Suppressor macrophage treated with lipopolysaccharide for 4 hours (primary cell): ENCODE measurements at regions not wholly inside any gene's neighbourhood (a gene's known extent, or its start where the extent isn't known, plus 50 kb on each side); places are given as distances from the start of the nearest gene placed in this dataset.

Experiments
- DNase-seq: peaks from one replicate; pipeline ENCODE4 v3.0.0-alpha.2; 2020

- DNase-seq = no peak
Observed at GRCh38 chr1:5244631-5245285, 590.3 kb downstream of the AJAP1 start.

DNA sequence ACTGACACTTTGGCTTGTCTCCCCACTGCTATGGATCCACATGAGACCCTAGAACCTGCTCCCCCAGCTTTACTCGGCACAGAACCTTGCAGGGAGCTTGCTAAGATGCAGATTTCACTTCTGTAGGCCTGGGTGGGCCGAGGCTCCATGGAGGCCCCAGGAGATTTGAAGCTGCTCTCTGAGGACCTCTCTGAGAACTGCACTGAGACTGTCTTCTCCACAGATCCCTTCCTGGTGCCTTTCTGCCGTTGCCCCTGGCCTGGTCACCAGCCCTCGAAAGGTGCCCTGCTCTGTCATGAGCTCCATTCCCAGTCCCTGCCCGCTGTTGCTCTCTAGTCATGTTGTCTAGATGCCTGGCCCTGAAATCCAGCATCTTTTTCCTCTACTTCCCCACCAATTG, 588.4 kb downstream of the AJAP1 start:
- no peak for DNase-seq

DNA sequence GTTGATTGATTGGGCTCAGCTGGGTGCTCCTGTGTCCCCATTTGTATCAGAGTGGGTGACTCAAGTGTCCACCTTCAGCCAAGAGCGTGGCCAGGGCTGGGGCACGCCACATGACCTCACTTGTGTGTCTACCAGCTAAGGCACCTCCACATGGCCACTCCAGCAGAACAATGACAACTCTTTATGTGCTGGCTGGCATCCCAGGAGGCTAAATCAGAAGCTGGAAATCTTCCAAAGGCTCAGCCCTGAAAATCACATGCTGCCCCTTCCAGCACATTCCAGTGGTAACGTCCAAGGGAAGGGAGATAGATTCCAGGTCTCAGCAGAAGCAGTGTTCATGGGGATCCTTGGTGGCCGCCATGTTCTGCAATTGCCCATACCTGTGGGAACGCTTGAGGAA, 585.5 kb downstream of the AJAP1 start:
- DNase-seq = no peak

DNA sequence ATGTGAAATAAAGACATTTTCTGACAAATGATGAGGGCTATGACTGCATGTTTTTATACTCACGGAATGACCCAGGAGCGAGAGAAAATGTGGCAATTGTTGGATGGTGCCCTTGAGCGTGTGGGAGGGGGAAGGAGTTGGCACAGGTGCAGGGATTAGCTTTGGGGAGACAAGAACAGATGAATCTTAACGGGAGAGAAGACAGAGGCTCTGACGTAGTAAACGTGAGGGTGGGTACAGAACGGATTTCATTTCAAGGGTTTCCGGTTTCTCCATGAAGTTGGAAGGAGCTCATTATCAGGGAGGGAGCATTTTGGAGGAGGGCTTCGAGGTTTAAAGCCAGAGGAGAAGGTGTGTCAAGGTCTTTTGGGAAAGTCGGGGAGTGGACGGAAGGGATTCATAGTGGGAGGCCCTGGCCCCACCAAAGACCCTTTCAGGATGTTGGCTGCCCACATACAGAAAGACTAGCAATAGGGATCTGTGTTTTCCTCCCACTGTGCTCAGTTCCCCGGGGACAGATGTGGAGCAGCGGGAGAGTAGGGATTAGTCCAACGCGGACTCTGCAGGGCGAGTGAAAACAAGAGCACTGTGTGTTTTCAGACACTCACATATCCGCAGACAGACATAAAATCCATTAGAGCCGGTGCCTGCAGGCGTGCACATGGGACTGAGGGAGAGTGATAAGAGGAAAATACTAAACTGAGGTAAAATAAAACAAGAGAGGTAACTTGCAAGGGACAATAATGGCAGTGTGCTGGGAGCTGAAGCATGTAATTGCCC, 584.1 kb downstream of the AJAP1 start:
- DNase-seq = no peak

DNA sequence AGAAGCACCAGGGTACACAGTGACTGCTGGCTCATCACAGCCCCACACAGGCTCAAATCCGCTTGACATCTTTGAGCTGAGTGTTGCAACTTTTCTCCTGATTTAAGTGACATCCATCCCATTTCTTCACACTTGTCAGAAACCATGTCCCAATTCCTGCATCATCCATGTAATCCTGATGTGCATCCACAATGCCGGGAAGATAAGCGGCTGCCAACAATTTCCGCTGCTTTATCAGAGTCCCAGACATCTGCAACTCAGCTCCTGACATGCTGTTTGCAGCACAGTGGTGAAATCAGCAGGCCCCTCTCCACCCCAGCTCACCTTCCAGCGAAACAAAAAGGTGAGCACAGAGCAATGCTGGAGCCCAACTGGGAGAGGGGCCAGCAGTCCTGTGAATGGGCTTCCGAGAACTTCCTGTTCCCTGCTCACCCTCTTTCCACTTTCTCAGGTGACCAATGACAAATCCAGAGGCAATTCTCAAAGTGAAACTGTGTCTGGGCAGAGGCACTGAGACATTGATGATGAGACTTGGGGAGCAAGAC, 581.0 kb downstream of the AJAP1 start:
- no peak for DNase-seq

- no peak for DNase-seq
Observed at GRCh38 chr1:5232537-5232936, 578.1 kb downstream of the AJAP1 start.

- DNase-seq = no peak
Observed at GRCh38 chr1:5231541-5232315, 577.3 kb downstream of the AJAP1 start.

- DNase-seq = no peak
Observed at GRCh38 chr1:5227114-5227513, 572.7 kb downstream of the AJAP1 start.

DNA sequence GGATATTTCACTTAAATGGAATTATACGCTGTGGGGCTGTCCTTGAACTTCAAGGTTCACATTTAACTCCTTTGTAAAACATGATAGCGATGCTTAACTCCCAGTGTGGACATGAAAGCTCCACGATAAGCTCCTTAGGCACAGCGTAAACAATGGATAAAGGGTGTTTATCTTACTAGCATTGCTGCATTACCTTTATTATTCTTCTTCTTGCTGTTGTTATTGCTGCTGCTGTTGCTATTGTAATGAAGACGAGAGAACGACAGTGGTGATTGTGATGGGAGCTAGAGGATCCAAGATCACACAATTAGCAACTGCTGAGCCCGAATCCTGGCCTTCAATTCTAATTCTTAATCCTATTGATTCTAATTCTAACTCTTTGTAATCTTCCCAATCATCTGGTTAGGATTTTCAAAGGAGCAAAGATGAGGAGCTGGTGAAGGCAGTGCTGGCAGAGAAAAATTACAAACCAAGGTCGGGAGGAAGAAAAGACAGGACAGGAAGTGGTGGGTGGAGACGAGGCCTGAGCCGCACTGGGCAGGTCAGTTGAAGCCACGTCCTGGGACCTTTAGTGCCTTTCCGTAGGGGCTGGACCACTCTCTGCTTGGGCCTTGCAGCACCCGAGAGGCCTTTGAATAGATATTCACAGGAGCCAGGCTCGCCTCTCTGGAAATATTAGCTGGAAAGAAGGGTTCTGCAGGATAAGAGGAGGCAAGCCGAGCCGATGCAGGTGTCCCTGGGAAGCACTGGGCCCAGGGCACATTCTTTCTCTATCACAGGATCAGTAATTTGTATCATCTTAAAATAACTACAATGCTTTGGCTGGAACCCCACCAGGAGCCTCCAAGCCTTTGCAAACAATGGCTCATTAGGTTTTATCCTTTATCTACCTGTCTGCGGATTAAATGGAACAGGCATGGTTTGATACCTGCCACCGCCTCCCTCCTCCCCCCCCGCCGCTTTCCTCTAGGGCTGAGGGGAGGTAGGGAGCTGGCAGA, 571.6 kb downstream of the AJAP1 start:
- no peak for DNase-seq

DNA sequence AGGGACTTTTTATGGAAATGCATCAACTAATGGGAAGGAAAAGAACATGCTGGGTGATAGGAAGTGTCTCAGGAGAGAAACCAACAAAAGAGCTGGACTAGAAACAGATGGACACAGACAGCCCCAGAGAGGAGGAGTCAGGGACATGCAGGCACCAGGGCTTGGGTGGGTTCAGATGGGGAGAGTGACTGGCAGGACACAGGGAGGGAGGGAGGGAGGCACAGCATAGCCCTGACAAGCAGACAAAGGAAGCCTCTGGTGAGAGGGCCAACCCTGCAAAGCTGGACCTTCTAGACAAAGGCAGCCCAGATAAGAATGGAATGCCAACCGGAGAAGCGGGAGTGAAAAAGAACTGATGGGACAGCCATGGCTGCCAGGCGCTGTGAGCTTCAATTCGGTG, 568.8 kb downstream of the AJAP1 start:
- no peak for DNase-seq

GRCh38 chr1:5222626-5223025, 568.2 kb downstream of the AJAP1 start:
- no peak for DNase-seq

DNA sequence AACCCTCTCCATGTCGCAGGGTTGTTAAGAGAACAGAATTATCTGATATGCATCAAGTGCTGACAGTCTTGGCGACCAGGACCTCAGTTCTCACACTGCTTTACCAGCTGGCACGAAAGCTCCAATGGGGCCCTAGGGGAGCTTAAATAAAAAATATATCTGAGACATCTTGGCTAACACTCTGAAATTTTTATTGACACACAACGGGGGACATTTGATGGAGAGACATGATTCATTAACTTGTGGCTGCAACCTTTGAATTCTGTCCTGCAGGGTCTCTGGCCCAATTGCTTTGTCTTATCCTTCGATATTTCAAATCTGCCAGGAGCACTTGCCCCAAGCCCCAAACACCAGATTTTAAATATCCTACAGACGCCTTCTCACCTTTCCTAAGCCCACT, 567.0 kb downstream of the AJAP1 start:
- DNase-seq = no peak

- no peak for DNase-seq
Observed at GRCh38 chr1:5220821-5221220, 566.4 kb downstream of the AJAP1 start.

DNA sequence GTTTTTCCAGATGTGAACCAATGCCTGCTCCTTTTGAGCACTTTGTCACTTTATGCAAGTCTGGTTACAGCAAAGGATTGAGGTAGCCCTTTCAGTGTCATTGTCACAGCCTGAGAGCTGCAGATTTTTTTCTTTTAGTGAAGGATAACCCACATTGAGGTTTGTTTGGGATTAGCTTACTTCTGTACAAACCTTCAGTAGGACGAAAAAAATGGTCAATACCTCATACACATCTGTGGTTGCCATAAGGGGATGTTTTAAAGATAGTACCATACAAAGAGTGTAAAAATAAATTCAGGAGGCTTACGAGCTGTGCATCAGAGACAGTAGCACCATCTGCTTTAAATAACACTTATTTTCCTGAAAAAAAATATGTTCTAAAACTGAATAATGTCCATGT, 566.0 kb downstream of the AJAP1 start:
- no peak for DNase-seq

- no peak for DNase-seq
Observed at GRCh38 chr1:5200006-5200405, 545.6 kb downstream of the AJAP1 start.

- no peak for DNase-seq
Observed at GRCh38 chr1:5198328-5198727, 543.9 kb downstream of the AJAP1 start.

- no peak for DNase-seq
Observed at GRCh38 chr1:5191470-5191869, 537.1 kb downstream of the AJAP1 start.

GRCh38 chr1:5189384-5189783, 535.0 kb downstream of the AJAP1 start:
- no peak for DNase-seq

DNA sequence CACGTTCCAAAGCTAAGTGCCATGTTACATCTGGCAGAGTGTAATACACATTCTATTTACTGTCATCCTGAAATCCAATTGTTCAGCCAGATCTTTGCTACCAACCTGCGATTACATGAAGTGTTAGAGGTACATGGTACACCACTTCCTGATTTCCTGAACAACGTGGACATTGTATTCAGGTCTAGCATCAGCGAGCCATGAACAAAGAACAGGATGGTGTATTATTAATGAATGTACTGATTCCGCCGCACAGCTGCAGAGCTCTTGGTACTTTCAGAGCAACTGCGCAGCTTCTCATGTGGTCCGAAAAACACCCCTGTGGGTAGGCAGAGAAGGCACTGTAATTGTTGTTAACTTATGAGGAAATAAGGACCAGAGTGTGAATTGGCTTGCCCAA, 511.4 kb downstream of the AJAP1 start:
- DNase-seq = no peak

- no peak for DNase-seq
Observed at GRCh38 chr1:5164158-5164557, 509.7 kb downstream of the AJAP1 start.

- no peak for DNase-seq
Observed at GRCh38 chr1:5161372-5161771, 507.0 kb downstream of the AJAP1 start.

DNA sequence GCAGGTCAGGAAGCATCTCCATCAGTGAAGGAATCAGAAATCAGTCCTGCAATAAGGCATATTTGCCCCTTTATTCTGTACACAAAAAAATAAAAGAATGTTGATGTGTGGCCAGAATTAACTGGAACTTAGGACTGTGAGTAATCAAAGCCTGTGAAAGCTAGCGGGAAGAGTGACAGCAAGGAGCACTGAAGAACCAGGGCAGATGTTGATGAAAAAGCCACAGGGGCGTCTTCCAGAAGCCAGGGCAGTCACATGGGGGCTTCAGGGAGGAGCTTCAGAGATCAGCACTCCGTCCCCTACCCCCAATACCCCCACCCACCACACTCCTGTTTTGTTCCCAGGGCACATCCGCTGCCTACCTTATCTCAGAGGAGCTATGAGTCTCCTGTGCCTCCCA, 502.8 kb downstream of the AJAP1 start:
- DNase-seq = no peak
